ENCODE measurements at regions not wholly inside any gene's neighbourhood (a gene's known extent, or its start where the extent isn't known, plus 50 kb on each side); places are given as distances from the start of the nearest gene placed in this dataset.

GRCh38 chr14:105863296-105864108 is 337.1 kb downstream of the TMEM121 start:
- Histone ChIP-seq H3K9ac (no peak overlapping the region), H2AFZ (no peak overlapping the region), H3K9me3 (ENCODE audit: low read depth) (no peaks in the 10 kb centered on the region), H3K4me1 (ENCODE audit: insufficient read depth) (no peaks in the 10 kb centered on the region), H3K79me2 (ENCODE audit: insufficient read depth) (no peaks in the 10 kb centered on the region), H3K27ac (no peak overlapping the region), H4K20me1 (ENCODE audit: insufficient read depth) (no peaks in the 10 kb centered on the region), H3F3A (ENCODE audit: insufficient read depth) (no peaks in the 10 kb centered on the region), H3K4me3 (no peak overlapping the region), H3K27me3 (replicated peaks; ENCODE audit: insufficient read depth) (no peaks in the 10 kb centered on the region), H3K4me2 (ENCODE audit: unreplicated experiment) (no peak overlapping the region), H3K36me3 (ENCODE audit: low read depth) (no peaks in the 10 kb centered on the region), H3K9me2 (ENCODE audit: insufficient read depth) (no peaks in the 10 kb centered on the region)
- 41 to 42% methylated on average over 23 to 24 of the region's 25 CpGs for WGBS, 2 experiments (ENCODE audit: low coverage in 1 of 2, low lambda C conversion rate in 2 of 2, missing lambda C conversion rate in 2 of 2)
- TF ChIP-seq EZH2 (IDR thresholded peaks at IDR 0.05; ENCODE audit: insufficient read depth, poor library complexity, severe bottlenecking) (no peak), EZH2phosphoT487 (IDR thresholded peaks at IDR 0.05; ENCODE audit: insufficient read depth, low read depth) (no peak)
- in situ Hi-C loops (cut with MboI), result no loop called here
- DNase-seq, result no peak

GRCh38 chr14:105864116-105864515 is 337.7 kb downstream of the TMEM121 start:
- in situ Hi-C loops (cut with MboI), result no loop called here
- H3F3A ChIP-seq (ENCODE audit: insufficient read depth), result no peaks in the 10 kb centered on the region
- TF ChIP-seq EZH2phosphoT487 (IDR thresholded peaks at IDR 0.05; ENCODE audit: insufficient read depth, low read depth), result no peak
- TF ChIP-seq EZH2 (IDR thresholded peaks at IDR 0.05; ENCODE audit: insufficient read depth, poor library complexity, severe bottlenecking), result no peak
- H3K27me3 ChIP-seq (replicated peaks; ENCODE audit: insufficient read depth), result no peaks in the 10 kb centered on the region
- H3K9me2 ChIP-seq (ENCODE audit: insufficient read depth), result no peaks in the 10 kb centered on the region
- no peak overlapping the region for H3K4me3 ChIP-seq
- no peak overlapping the region for H3K9ac ChIP-seq
- H3K4me2 ChIP-seq (ENCODE audit: unreplicated experiment), result no peak overlapping the region
- no peaks in the 10 kb centered on the region for H3K9me3 ChIP-seq (ENCODE audit: low read depth)
- H4K20me1 ChIP-seq (ENCODE audit: insufficient read depth), result no peaks in the 10 kb centered on the region
- no peaks in the 10 kb centered on the region for H3K36me3 ChIP-seq (ENCODE audit: low read depth)
- H3K4me1 ChIP-seq (ENCODE audit: insufficient read depth), result no peaks in the 10 kb centered on the region
- 59 to 66% methylated on average over 12 to 13 of the region's 13 CpGs for WGBS, 2 experiments (ENCODE audit: low coverage in 1 of 2, low lambda C conversion rate in 2 of 2, missing lambda C conversion rate in 2 of 2)
- H3K79me2 ChIP-seq (ENCODE audit: insufficient read depth), result no peaks in the 10 kb centered on the region
- no peak overlapping the region for H2AFZ ChIP-seq
- DNase-seq, result no peak
- no peak overlapping the region for H3K27ac ChIP-seq

GRCh38 chr14:105864651-105865265 is 338.4 kb downstream of the TMEM121 start:
- no peaks in the 10 kb centered on the region for H3K36me3 ChIP-seq (ENCODE audit: low read depth)
- H3K9me2 ChIP-seq (ENCODE audit: insufficient read depth), result no peaks in the 10 kb centered on the region
- H3K4me1 ChIP-seq (ENCODE audit: insufficient read depth), result no peaks in the 10 kb centered on the region
- H4K20me1 ChIP-seq (ENCODE audit: insufficient read depth), result no peaks in the 10 kb centered on the region
- in situ Hi-C loops (cut with MboI), result no loop called here
- TF ChIP-seq EZH2 (IDR thresholded peaks at IDR 0.05; ENCODE audit: insufficient read depth, poor library complexity, severe bottlenecking), result no peak
- TF ChIP-seq EZH2phosphoT487 (IDR thresholded peaks at IDR 0.05; ENCODE audit: insufficient read depth, low read depth), result no peak
- no peak for DNase-seq
- no peak overlapping the region for H3K9ac ChIP-seq
- H2AFZ ChIP-seq, result no peak overlapping the region
- H3F3A ChIP-seq (ENCODE audit: insufficient read depth), result no peaks in the 10 kb centered on the region
- WGBS, 2 experiments (ENCODE audit: low coverage in 1 of 2, low lambda C conversion rate in 2 of 2, missing lambda C conversion rate in 2 of 2), result 46 to 50% methylated on average over 17 to 19 of the region's 19 CpGs
- no peaks in the 10 kb centered on the region for H3K79me2 ChIP-seq (ENCODE audit: insufficient read depth)
- H3K4me2 ChIP-seq (ENCODE audit: unreplicated experiment), result no peak overlapping the region
- H3K27ac ChIP-seq, result no peak overlapping the region
- H3K4me3 ChIP-seq, result no peak overlapping the region
- H3K9me3 ChIP-seq (ENCODE audit: low read depth), result no peaks in the 10 kb centered on the region
- H3K27me3 ChIP-seq (replicated peaks; ENCODE audit: insufficient read depth), result no peaks in the 10 kb centered on the region

- 33 to 39% methylated on average over 14 to 15 of the region's 15 CpGs for WGBS, 2 experiments (ENCODE audit: low coverage in 1 of 2, low lambda C conversion rate in 2 of 2, missing lambda C conversion rate in 2 of 2)
- in situ Hi-C loops (cut with MboI), result no loop called here
These were observed 339.0 kb downstream of the TMEM121 start for GRCh38 chr14:105865266-105865903.

More at GRCh38 chr14:105865266-105865903, 339.0 kb downstream of the TMEM121 start:
- no peaks in the 10 kb centered on the region for H3F3A ChIP-seq (ENCODE audit: insufficient read depth)
- H3K27me3 ChIP-seq (replicated peaks; ENCODE audit: insufficient read depth), result no peaks in the 10 kb centered on the region
- no peak overlapping the region for H2AFZ ChIP-seq
- H4K20me1 ChIP-seq (ENCODE audit: insufficient read depth), result no peaks in the 10 kb centered on the region
- no peaks in the 10 kb centered on the region for H3K36me3 ChIP-seq (ENCODE audit: low read depth)
- H3K4me3 ChIP-seq, result no peak overlapping the region
- DNase-seq, result no peak
- H3K4me2 ChIP-seq (ENCODE audit: unreplicated experiment), result no peak overlapping the region
- no peaks in the 10 kb centered on the region for H3K9me3 ChIP-seq (ENCODE audit: low read depth)
- no peak overlapping the region for H3K27ac ChIP-seq
- no peak overlapping the region for H3K9ac ChIP-seq
- no peak for TF ChIP-seq EZH2 (IDR thresholded peaks at IDR 0.05; ENCODE audit: insufficient read depth, poor library complexity, severe bottlenecking)
- no peak for TF ChIP-seq EZH2phosphoT487 (IDR thresholded peaks at IDR 0.05; ENCODE audit: insufficient read depth, low read depth)
- H3K4me1 ChIP-seq (ENCODE audit: insufficient read depth), result no peaks in the 10 kb centered on the region
- no peaks in the 10 kb centered on the region for H3K9me2 ChIP-seq (ENCODE audit: insufficient read depth)
- H3K79me2 ChIP-seq (ENCODE audit: insufficient read depth), result no peaks in the 10 kb centered on the region
